ENCODE measurements at regions not wholly inside any gene's neighbourhood (a gene's known extent, or its start where the extent isn't known, plus 50 kb on each side); places are given as distances from the start of the nearest gene placed in this dataset.

DNA sequence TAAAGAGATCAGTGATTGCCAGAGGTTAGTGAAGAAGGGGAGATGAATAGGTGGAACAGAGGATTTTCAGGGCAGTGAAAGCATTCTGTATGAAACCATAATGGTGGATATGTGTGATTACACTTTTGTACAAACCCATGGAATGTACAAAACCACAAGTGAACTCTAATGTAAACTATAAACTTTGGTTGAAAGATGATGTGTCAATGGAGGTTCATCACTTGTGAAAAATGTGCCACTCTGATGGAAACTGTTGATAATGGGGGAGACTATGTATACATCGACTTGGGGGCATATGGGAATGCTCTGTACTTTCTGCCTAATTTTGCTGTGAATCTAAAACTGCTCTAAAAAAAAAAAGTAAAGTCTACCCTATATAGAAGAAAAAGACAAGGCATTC is 68.7 kb upstream of the ARHGEF3 start:
- Mint-ChIP-seq H3K36me3 (no peaks in the 10 kb centered on the region), H3K27ac (no peak overlapping the region), H3K27me3 (ENCODE audit: low read depth) (no peaks in the 10 kb centered on the region), H3K9me3 (no peaks in the 10 kb centered on the region), H3K4me3 (no peak overlapping the region), H3K4me1 (peaks cover 57% of the 10 kb centered on the region)
- no peak for DNase-seq (ENCODE audit: low spot score in 2 of 2, unreplicated experiment in 2 of 2)
- TF ChIP-seq, protein P1, sequence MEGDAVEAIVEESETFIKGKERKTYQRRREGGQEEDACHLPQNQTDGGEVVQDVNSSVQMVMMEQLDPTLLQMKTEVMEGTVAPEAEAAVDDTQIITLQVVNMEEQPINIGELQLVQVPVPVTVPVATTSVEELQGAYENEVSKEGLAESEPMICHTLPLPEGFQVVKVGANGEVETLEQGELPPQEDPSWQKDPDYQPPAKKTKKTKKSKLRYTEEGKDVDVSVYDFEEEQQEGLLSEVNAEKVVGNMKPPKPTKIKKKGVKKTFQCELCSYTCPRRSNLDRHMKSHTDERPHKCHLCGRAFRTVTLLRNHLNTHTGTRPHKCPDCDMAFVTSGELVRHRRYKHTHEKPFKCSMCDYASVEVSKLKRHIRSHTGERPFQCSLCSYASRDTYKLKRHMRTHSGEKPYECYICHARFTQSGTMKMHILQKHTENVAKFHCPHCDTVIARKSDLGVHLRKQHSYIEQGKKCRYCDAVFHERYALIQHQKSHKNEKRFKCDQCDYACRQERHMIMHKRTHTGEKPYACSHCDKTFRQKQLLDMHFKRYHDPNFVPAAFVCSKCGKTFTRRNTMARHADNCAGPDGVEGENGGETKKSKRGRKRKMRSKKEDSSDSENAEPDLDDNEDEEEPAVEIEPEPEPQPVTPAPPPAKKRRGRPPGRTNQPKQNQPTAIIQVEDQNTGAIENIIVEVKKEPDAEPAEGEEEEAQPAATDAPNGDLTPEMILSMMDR (IDR thresholded peaks at IDR 0.05; ENCODE audit: unreplicated experiment) = no peak

DNA sequence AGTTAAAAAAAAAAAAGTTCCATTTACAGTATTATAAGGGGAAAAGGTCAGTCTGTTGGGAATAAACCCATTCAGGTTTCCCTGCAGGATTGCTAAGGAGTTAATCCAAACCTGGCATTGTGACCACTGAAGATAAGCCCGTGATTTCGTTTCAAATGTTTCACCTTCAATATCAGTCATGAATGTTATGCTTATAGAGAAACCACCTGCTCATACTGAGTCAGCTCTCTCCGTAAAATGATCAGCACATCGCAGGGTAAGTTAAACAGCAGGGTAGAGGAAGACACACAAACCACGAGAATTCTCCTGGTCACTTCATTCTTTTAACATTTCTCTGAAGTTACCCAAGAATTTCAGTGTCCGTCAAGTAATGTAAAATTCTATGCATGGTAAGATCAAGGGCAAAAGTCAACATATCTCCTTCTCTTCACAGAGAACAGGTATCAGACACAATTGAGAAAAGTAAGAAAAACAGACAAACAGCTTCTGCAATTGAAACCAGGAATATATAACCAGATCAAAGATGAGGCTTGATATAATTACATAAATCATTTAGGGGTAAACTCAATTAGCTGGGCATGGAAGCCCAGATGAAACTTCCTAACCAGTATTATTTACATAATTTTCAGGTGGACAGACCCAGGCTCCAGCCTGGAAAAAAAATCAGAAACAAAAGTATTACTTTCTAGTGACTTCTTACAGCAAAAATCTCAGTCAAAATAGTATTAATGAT is 67.6 kb upstream of the ARHGEF3 start:
- Mint-ChIP-seq H3K4me3 (no peak overlapping the region), H3K27ac (no peak overlapping the region), H3K36me3 (no peaks in the 10 kb centered on the region), H3K27me3 (ENCODE audit: low read depth) (no peaks in the 10 kb centered on the region), H3K4me1 (peaks cover 56% of the 10 kb centered on the region), H3K9me3 (peaks cover 1% of the 10 kb centered on the region)
- no peak for DNase-seq (ENCODE audit: low spot score in 2 of 2, unreplicated experiment in 2 of 2)
- TF ChIP-seq, protein P1 (IDR thresholded peaks at IDR 0.05; ENCODE audit: unreplicated experiment) = no peak

DNA sequence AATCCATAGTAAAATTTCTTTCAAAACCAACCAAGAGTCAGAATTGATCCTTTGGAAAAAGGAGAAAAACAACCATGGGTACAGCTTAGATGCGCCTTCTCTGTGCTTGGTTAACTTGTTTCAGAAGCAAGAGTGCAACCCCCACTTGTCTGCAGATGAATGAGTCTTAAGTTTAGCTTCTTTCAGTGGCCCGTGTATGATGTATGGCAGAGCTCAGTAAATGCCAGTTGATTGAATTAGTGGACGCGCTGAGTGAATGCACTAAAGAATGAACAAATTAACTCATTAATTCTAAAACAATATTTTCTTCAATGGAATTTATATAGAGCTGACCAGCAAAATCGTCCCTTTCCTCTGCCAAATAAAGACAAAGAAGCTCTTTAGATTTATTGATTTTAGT is 67.0 kb upstream of the ARHGEF3 start:
- no peak overlapping the region for H3K4me3 Mint-ChIP-seq
- no peaks in the 10 kb centered on the region for H3K36me3 Mint-ChIP-seq
- no peaks in the 10 kb centered on the region for H3K27me3 Mint-ChIP-seq (ENCODE audit: low read depth)
- H3K27ac Mint-ChIP-seq = no peak overlapping the region
- peaks cover 51% of the 10 kb centered on the region for H3K4me1 Mint-ChIP-seq
- H3K9me3 Mint-ChIP-seq = peaks cover 4% of the 10 kb centered on the region
- no peak for DNase-seq (ENCODE audit: low spot score in 2 of 2, unreplicated experiment in 2 of 2)
- TF ChIP-seq, protein P1 (IDR thresholded peaks at IDR 0.05; ENCODE audit: unreplicated experiment) = no peak

DNA sequence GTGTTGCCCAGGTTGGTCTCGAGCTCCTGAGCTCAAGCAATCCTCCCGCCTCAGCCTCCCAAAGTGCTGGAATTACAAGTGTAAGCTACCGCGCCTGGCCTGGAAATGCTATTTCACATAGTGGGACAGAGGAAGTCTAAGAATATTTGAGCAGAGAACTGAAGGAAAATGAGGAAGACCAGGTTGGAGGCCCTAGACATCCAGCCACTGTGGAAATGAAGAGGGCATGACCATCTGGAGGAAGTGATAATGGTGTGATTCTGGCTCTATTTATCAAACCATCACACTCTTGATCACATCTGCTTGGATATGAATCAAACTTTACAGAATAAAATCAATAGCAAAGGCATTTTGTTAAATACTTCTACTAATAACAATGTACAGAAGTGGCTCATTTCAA is 65.9 kb upstream of the ARHGEF3 start:
- no peak overlapping the region for H3K27ac Mint-ChIP-seq
- no peak for DNase-seq (ENCODE audit: low spot score in 2 of 2, unreplicated experiment in 2 of 2)
- H3K27me3 Mint-ChIP-seq (ENCODE audit: low read depth) = no peaks in the 10 kb centered on the region
- no peaks in the 10 kb centered on the region for H3K36me3 Mint-ChIP-seq
- TF ChIP-seq, protein P1 (IDR thresholded peaks at IDR 0.05; ENCODE audit: unreplicated experiment) = no peak
- peaks cover 4% of the 10 kb centered on the region for H3K9me3 Mint-ChIP-seq
- H3K4me3 Mint-ChIP-seq = no peak overlapping the region
- peaks cover 51% of the 10 kb centered on the region for H3K4me1 Mint-ChIP-seq

DNA sequence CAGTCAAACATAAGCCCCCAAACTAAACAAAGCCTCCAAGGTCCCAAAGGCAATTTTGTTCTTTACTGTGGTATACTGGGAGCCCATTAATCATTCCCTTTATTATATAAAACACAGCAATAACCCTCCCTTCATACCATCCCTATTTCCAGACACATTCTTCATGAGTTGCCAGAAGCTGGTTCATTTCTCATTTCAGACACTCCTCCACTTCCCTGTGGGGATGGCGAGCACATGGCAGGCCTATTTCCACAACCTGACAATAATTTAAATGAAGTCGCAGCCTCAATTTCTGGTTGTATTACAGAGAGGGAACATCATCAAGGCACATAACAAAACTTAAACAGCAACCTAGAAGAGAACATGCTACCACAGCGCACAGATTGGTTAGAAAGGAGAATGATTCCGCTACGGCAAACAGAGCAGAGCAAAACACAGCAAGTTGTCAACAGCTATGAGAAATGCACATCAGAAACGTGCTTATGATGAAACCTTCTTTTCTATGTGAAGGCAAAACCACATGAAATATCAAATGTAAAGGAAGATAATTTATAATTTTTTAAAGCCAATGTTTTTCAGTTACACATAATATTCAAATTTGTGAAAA is 63.3 kb upstream of the ARHGEF3 start:
- TF ChIP-seq, protein P1 (IDR thresholded peaks at IDR 0.05; ENCODE audit: unreplicated experiment) = no peak
- Mint-ChIP-seq H3K4me1 (peaks cover 65% of the 10 kb centered on the region), H3K4me3 (no peak overlapping the region), H3K9me3 (peaks cover 4% of the 10 kb centered on the region), H3K27me3 (ENCODE audit: low read depth) (no peaks in the 10 kb centered on the region), H3K27ac (peak overlapping the region; percentile 61), H3K36me3 (no peaks in the 10 kb centered on the region)
- DNase-seq (ENCODE audit: low spot score in 2 of 2, unreplicated experiment in 2 of 2) = no peak
